LNCaP clone FGC (cell line): ENCODE measurements at regions not wholly inside any gene's neighbourhood (a gene's known extent, or its start where the extent isn't known, plus 50 kb on each side); places are given as distances from the start of the nearest gene placed in this dataset.
"Not testable (repeated sequence)": the region's sequence is repeated elsewhere in the genome, so short reads cannot be mapped to it uniquely, and the experiment has no call there.

Experiments
- DNase-seq: peaks from one replicate; pipeline ENCODE4 v3.0.0-alpha.2; 2011; ENCODE audit warnings: low read depth
- H3K4me3 ChIP-seq: 2 replicates; pipeline ENCODE4 v1.5.1; 2011; ENCODE audit warnings: mild to moderate bottlenecking, low read depth, low read length, control low read depth
- CTCF ChIP-seq: IDR thresholded peaks from 2 replicates; pipeline ENCODE4 v1.5.1; 2012; ENCODE audit warnings: mild to moderate bottlenecking; ENCODE audit not compliant: control insufficient read depth, insufficient read depth; ENCODE audit errors: extremely low read depth

- no peak for TF ChIP-seq CTCF
- H3K4me3 ChIP-seq: no peak overlapping the region
- DNase-seq: no peak
Observed at GRCh38 chr4:71878376-71878775, 94.5 kb upstream of the GC start.

GRCh38 chr4:71882113-71882841 is 98.4 kb upstream of the GC start:
- no peak for DNase-seq
- no peak for TF ChIP-seq CTCF
- no peak overlapping the region for H3K4me3 ChIP-seq

GRCh38 chr4:71900366-71900765 is 116.5 kb upstream of the GC start:
- DNase-seq: not testable (repeated sequence)

GRCh38 chr4:71905594-71905993 is 121.7 kb upstream of the GC start:
- not testable (repeated sequence) for DNase-seq, H3K4me3 ChIP-seq

More at GRCh38 chr4:71900366-71900765, 116.5 kb upstream of the GC start:
- not testable (repeated sequence) for H3K4me3 ChIP-seq

GRCh38 chr4:71906096-71906495 is 122.2 kb upstream of the GC start:
- no peak for DNase-seq
- H3K4me3 ChIP-seq: no peak overlapping the region
- TF ChIP-seq CTCF: no peak

- DNase-seq: no peak
- no peak overlapping the region for H3K4me3 ChIP-seq
- TF ChIP-seq CTCF: no peak
Observed at GRCh38 chr4:71907071-71907470, 123.2 kb upstream of the GC start.

- TF ChIP-seq CTCF: no peak
- no peak overlapping the region for H3K4me3 ChIP-seq
- no peak for DNase-seq
Observed at GRCh38 chr4:71907782-71908181, 123.9 kb upstream of the GC start.

- H3K4me3 ChIP-seq: no peak overlapping the region
- no peak for TF ChIP-seq CTCF
- DNase-seq: no peak
Observed at GRCh38 chr4:71913275-71913674, 118.5 kb upstream of the NPFFR2 start.
